ENCODE measurements at regions not wholly inside any gene's neighbourhood (a gene's known extent, or its start where the extent isn't known, plus 50 kb on each side); places are given as distances from the start of the nearest gene placed in this dataset.

- TF ChIP-seq, protein P1, sequence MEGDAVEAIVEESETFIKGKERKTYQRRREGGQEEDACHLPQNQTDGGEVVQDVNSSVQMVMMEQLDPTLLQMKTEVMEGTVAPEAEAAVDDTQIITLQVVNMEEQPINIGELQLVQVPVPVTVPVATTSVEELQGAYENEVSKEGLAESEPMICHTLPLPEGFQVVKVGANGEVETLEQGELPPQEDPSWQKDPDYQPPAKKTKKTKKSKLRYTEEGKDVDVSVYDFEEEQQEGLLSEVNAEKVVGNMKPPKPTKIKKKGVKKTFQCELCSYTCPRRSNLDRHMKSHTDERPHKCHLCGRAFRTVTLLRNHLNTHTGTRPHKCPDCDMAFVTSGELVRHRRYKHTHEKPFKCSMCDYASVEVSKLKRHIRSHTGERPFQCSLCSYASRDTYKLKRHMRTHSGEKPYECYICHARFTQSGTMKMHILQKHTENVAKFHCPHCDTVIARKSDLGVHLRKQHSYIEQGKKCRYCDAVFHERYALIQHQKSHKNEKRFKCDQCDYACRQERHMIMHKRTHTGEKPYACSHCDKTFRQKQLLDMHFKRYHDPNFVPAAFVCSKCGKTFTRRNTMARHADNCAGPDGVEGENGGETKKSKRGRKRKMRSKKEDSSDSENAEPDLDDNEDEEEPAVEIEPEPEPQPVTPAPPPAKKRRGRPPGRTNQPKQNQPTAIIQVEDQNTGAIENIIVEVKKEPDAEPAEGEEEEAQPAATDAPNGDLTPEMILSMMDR (IDR thresholded peaks at IDR 0.05; ENCODE audit: low read depth, low read length): no peak
- TF ChIP-seq POLR2A (IDR thresholded peaks at IDR 0.05; ENCODE audit: extremely low read depth, insufficient read length) (no peak), MAX (IDR thresholded peaks at IDR 0.05; ENCODE audit: low read depth, low read length) (no peak)
Measured at GRCh38 chr6:141641951-141642350, 490.8 kb upstream of the GJE1 start.
